ENCODE measurements at regions not wholly inside any gene's neighbourhood (a gene's known extent, or its start where the extent isn't known, plus 50 kb on each side); places are given as distances from the start of the nearest gene placed in this dataset.
"Not testable (repeated sequence)": the region's sequence is repeated elsewhere in the genome, so short reads cannot be mapped to it uniquely, and the experiment has no call there.

- H3K36me3 ChIP-seq (ENCODE audit: control insufficient read depth in 5 of 5, insufficient read depth in 5 of 5, low read length in 5 of 5): no peaks in the 10 kb centered on the region
- no peak overlapping the region for H3K4me3 ChIP-seq (ENCODE audit: low read depth in 1 of 5, low read length in 5 of 5)
- H3K4me1 ChIP-seq (ENCODE audit: control insufficient read depth in 5 of 5, insufficient read depth in 5 of 5, low read length in 5 of 5): no peaks in the 10 kb centered on the region
- no peak overlapping the region for H3K27ac ChIP-seq (ENCODE audit: low read depth, low read length)
- no peak overlapping the region for H3K9ac ChIP-seq (ENCODE audit: low read length in 5 of 5)
- no peaks in the 10 kb centered on the region for H3K9me3 ChIP-seq (ENCODE audit: control insufficient read depth in 5 of 5, low read length in 5 of 5)
- peaks cover 0 to 9% (median 6%) of the 10 kb centered on the region in 5 donors for H3K27me3 ChIP-seq (ENCODE audit: control insufficient read depth in 5 of 5, insufficient read depth in 4 of 5, low read length in 5 of 5)
Measured at GRCh38 chrX:35382966-35383365, 415.2 kb upstream of the MAGEB16 start.

GRCh38 chrX:35392232-35392631, 405.9 kb upstream of the MAGEB16 start:
- no peak overlapping the region for H3K9ac ChIP-seq (ENCODE audit: low read length in 5 of 5)
- no peaks in the 10 kb centered on the region for H3K36me3 ChIP-seq (ENCODE audit: control insufficient read depth in 5 of 5, insufficient read depth in 5 of 5, low read length in 5 of 5)
- H3K27me3 ChIP-seq (ENCODE audit: control insufficient read depth in 5 of 5, insufficient read depth in 4 of 5, low read length in 5 of 5): peaks cover 0 to 3% (median 2%) of the 10 kb centered on the region in 5 donors
- H3K4me1 ChIP-seq (ENCODE audit: control insufficient read depth in 5 of 5, insufficient read depth in 5 of 5, low read length in 5 of 5): no peaks in the 10 kb centered on the region
- H3K9me3 ChIP-seq (ENCODE audit: control insufficient read depth in 5 of 5, low read length in 5 of 5): no peaks in the 10 kb centered on the region
- H3K4me3 ChIP-seq (ENCODE audit: low read depth in 1 of 5, low read length in 5 of 5): no peak overlapping the region
- no peak overlapping the region for H3K27ac ChIP-seq (ENCODE audit: low read depth, low read length)

- H3K36me3 ChIP-seq (ENCODE audit: control insufficient read depth in 5 of 5, insufficient read depth in 5 of 5, low read length in 5 of 5): no peaks in the 10 kb centered on the region
- no peaks in the 10 kb centered on the region for H3K4me1 ChIP-seq (ENCODE audit: control insufficient read depth in 5 of 5, insufficient read depth in 5 of 5, low read length in 5 of 5)
- no peak overlapping the region for H3K9ac ChIP-seq (ENCODE audit: low read length in 5 of 5)
- no peaks in the 10 kb centered on the region for H3K27me3 ChIP-seq (ENCODE audit: control insufficient read depth in 5 of 5, insufficient read depth in 4 of 5, low read length in 5 of 5)
- no peak overlapping the region for H3K27ac ChIP-seq (ENCODE audit: low read depth, low read length)
- H3K4me3 ChIP-seq (ENCODE audit: low read depth in 1 of 5, low read length in 5 of 5): no peak overlapping the region
- no peaks in the 10 kb centered on the region for H3K9me3 ChIP-seq (ENCODE audit: control insufficient read depth in 5 of 5, low read length in 5 of 5)
Measured at GRCh38 chrX:35406386-35406785, 391.8 kb upstream of the MAGEB16 start.

GRCh38 chrX:35416782-35417181, 381.4 kb upstream of the MAGEB16 start:
- Histone ChIP-seq H3K4me3 (ENCODE audit: low read depth in 1 of 5, low read length in 5 of 5) (no peak overlapping the region), H3K27me3 (ENCODE audit: control insufficient read depth in 5 of 5, insufficient read depth in 4 of 5, low read length in 5 of 5) (peaks cover 0 to 3% (median 0%) of the 10 kb centered on the region in 5 donors), H3K9ac (ENCODE audit: low read length in 5 of 5) (no peak overlapping the region), H3K36me3 (ENCODE audit: control insufficient read depth in 5 of 5, insufficient read depth in 5 of 5, low read length in 5 of 5) (no peaks in the 10 kb centered on the region), H3K9me3 (ENCODE audit: control insufficient read depth in 5 of 5, low read length in 5 of 5) (peaks cover 0 to 3% (median 0%) of the 10 kb centered on the region in 5 donors), H3K27ac (ENCODE audit: low read depth, low read length) (no peak overlapping the region), H3K4me1 (ENCODE audit: control insufficient read depth in 5 of 5, insufficient read depth in 5 of 5, low read length in 5 of 5) (no peaks in the 10 kb centered on the region)

- no peak overlapping the region for H3K4me3 ChIP-seq (ENCODE audit: low read depth in 1 of 5, low read length in 5 of 5)
- peaks cover 0 to 3% (median 0%) of the 10 kb centered on the region in 5 donors for H3K9me3 ChIP-seq (ENCODE audit: control insufficient read depth in 5 of 5, low read length in 5 of 5)
- no peak overlapping the region for H3K9ac ChIP-seq (ENCODE audit: low read length in 5 of 5)
- H3K27ac ChIP-seq (ENCODE audit: low read depth, low read length): no peak overlapping the region
- H3K36me3 ChIP-seq (ENCODE audit: control insufficient read depth in 5 of 5, insufficient read depth in 5 of 5, low read length in 5 of 5): no peaks in the 10 kb centered on the region
- no peaks in the 10 kb centered on the region for H3K4me1 ChIP-seq (ENCODE audit: control insufficient read depth in 5 of 5, insufficient read depth in 5 of 5, low read length in 5 of 5)
- H3K27me3 ChIP-seq (ENCODE audit: control insufficient read depth in 5 of 5, insufficient read depth in 4 of 5, low read length in 5 of 5): no peaks in the 10 kb centered on the region
Measured at GRCh38 chrX:35432056-35432455, 366.1 kb upstream of the MAGEB16 start.

- Histone ChIP-seq H3K36me3 (ENCODE audit: control insufficient read depth in 5 of 5, insufficient read depth in 5 of 5, low read length in 5 of 5) (no peaks in the 10 kb centered on the region), H3K9ac (ENCODE audit: low read length in 5 of 5) (no peak overlapping the region), H3K4me1 (ENCODE audit: control insufficient read depth in 5 of 5, insufficient read depth in 5 of 5, low read length in 5 of 5) (no peaks in the 10 kb centered on the region), H3K27ac (ENCODE audit: low read depth, low read length) (no peak overlapping the region), H3K27me3 (ENCODE audit: control insufficient read depth in 5 of 5, insufficient read depth in 4 of 5, low read length in 5 of 5) (no peaks in the 10 kb centered on the region), H3K9me3 (ENCODE audit: control insufficient read depth in 5 of 5, low read length in 5 of 5) (peaks cover 0 to 14% (median 7%) of the 10 kb centered on the region in 5 donors), H3K4me3 (ENCODE audit: low read depth in 1 of 5, low read length in 5 of 5) (no peak overlapping the region)
Measured at GRCh38 chrX:35439034-35439660, 359.0 kb upstream of the MAGEB16 start.

GRCh38 chrX:35439692-35440091, 358.4 kb upstream of the MAGEB16 start:
- no peak overlapping the region for H3K9ac ChIP-seq (ENCODE audit: low read length in 5 of 5)
- H3K4me1 ChIP-seq (ENCODE audit: control insufficient read depth in 5 of 5, insufficient read depth in 5 of 5, low read length in 5 of 5): no peaks in the 10 kb centered on the region
- H3K27me3 ChIP-seq (ENCODE audit: control insufficient read depth in 5 of 5, insufficient read depth in 4 of 5, low read length in 5 of 5): no peaks in the 10 kb centered on the region
- H3K36me3 ChIP-seq (ENCODE audit: control insufficient read depth in 5 of 5, insufficient read depth in 5 of 5, low read length in 5 of 5): no peaks in the 10 kb centered on the region
- peaks cover 0 to 14% (median 7%) of the 10 kb centered on the region in 5 donors for H3K9me3 ChIP-seq (ENCODE audit: control insufficient read depth in 5 of 5, low read length in 5 of 5)
- H3K4me3 ChIP-seq (ENCODE audit: low read depth in 1 of 5, low read length in 5 of 5): no peak overlapping the region
- no peak overlapping the region for H3K27ac ChIP-seq (ENCODE audit: low read depth, low read length)

GRCh38 chrX:35442421-35442820, 355.7 kb upstream of the MAGEB16 start:
- Histone ChIP-seq H3K9ac (ENCODE audit: low read length in 5 of 5) (no peak overlapping the region), H3K9me3 (ENCODE audit: control insufficient read depth in 5 of 5, low read length in 5 of 5) (peaks cover 0 to 10% (median 2%) of the 10 kb centered on the region in 5 donors), H3K4me3 (ENCODE audit: low read depth in 1 of 5, low read length in 5 of 5) (no peak overlapping the region), H3K36me3 (ENCODE audit: control insufficient read depth in 5 of 5, insufficient read depth in 5 of 5, low read length in 5 of 5) (no peaks in the 10 kb centered on the region), H3K27me3 (ENCODE audit: control insufficient read depth in 5 of 5, insufficient read depth in 4 of 5, low read length in 5 of 5) (peaks cover 0 to 3% (median 0%) of the 10 kb centered on the region in 5 donors), H3K4me1 (ENCODE audit: control insufficient read depth in 5 of 5, insufficient read depth in 5 of 5, low read length in 5 of 5) (no peaks in the 10 kb centered on the region), H3K27ac (ENCODE audit: low read depth, low read length) (no peak overlapping the region)

GRCh38 chrX:35443091-35443582, 355.0 kb upstream of the MAGEB16 start:
- not testable (repeated sequence) for H3K4me3 ChIP-seq (ENCODE audit: low read depth in 1 of 5, low read length in 5 of 5); H3K36me3 ChIP-seq (ENCODE audit: control insufficient read depth in 5 of 5, insufficient read depth in 5 of 5, low read length in 5 of 5); H3K27me3 ChIP-seq (ENCODE audit: control insufficient read depth in 5 of 5, insufficient read depth in 4 of 5, low read length in 5 of 5); H3K9ac ChIP-seq (ENCODE audit: low read length in 5 of 5); H3K27ac ChIP-seq (ENCODE audit: low read depth, low read length); H3K4me1 ChIP-seq (ENCODE audit: control insufficient read depth in 5 of 5, insufficient read depth in 5 of 5, low read length in 5 of 5)
- peaks cover 0 to 10% (median 2%) of the 10 kb centered on the region in 5 donors for H3K9me3 ChIP-seq (ENCODE audit: control insufficient read depth in 5 of 5, low read length in 5 of 5)

GRCh38 chrX:35444671-35445355, 353.3 kb upstream of the MAGEB16 start:
- Histone ChIP-seq H3K4me3 (ENCODE audit: low read depth in 1 of 5, low read length in 5 of 5) (no peak overlapping the region), H3K9me3 (ENCODE audit: control insufficient read depth in 5 of 5, low read length in 5 of 5) (peaks cover 0 to 3% (median 0%) of the 10 kb centered on the region in 5 donors), H3K9ac (ENCODE audit: low read length in 5 of 5) (no peak overlapping the region), H3K4me1 (ENCODE audit: control insufficient read depth in 5 of 5, insufficient read depth in 5 of 5, low read length in 5 of 5) (no peaks in the 10 kb centered on the region), H3K27ac (ENCODE audit: low read depth, low read length) (no peak overlapping the region), H3K36me3 (ENCODE audit: control insufficient read depth in 5 of 5, insufficient read depth in 5 of 5, low read length in 5 of 5) (no peaks in the 10 kb centered on the region), H3K27me3 (ENCODE audit: control insufficient read depth in 5 of 5, insufficient read depth in 4 of 5, low read length in 5 of 5) (peaks cover 0 to 3% (median 0%) of the 10 kb centered on the region in 5 donors)

Data from subcutaneous abdominal adipose tissue (tissue), 5 donors.